Panc1 (cell line): ENCODE measurements at regions not wholly inside any gene's neighbourhood (a gene's known extent, or its start where the extent isn't known, plus 50 kb on each side); places are given as distances from the start of the nearest gene placed in this dataset.

Experiments
- ATAC-seq: fragments of 200-7000 bp; cut with Tn5 transposase; 2 replicates; pipeline ENCODE4 v1.9.1; 2020; ENCODE audit warnings: mild to moderate bottlenecking, moderate library complexity
- BruUV-seq: library from RNA; stranded (reverse); fragments of 400-500 nt; replicated peaks from 2 replicates; lab custom pipeline; 2021; lab: Mats Ljungman, UMichigan
- CTCF ChIA-PET: fragments of 300-600 bp; sonication (Branson Sonifier 250); formaldehyde crosslinking; loops from one replicate; lab custom pipeline; 2022; ENCODE audit warnings: antibody characterized with exemption; lab: Charles Lee
- POLR2A ChIA-PET: fragments of 300-600 bp; sonication (Branson Sonifier 250); formaldehyde crosslinking; loops from one replicate; lab custom pipeline; 2022; ENCODE audit warnings: antibody characterized with exemption; lab: Charles Lee
- DNase-seq: peaks from one replicate; pipeline ENCODE4 v3.0.0-alpha.2; 2010; ENCODE audit warnings: low read depth, low spot score
- H3K27ac ChIP-seq: 2 replicates; pipeline ENCODE4 v1.5.1; 2011; ENCODE audit warnings: mild to moderate bottlenecking, low read length, inconsistent platforms
- H3K27me3 ChIP-seq: fragments of 200-500 bp; sonication (Bioruptor generic); 2 replicates; pipeline ENCODE4 v1.6.0; 2014; ENCODE audit warnings: low read length, inconsistent platforms; ENCODE audit not compliant: control insufficient read depth, insufficient read depth
- H3K36me3 ChIP-seq: fragments of 200-500 bp; sonication (Bioruptor generic); 2 replicates; pipeline ENCODE4 v1.5.1; 2014; ENCODE audit warnings: inconsistent platforms, mild to moderate bottlenecking, low read length, moderate library complexity; ENCODE audit not compliant: control insufficient read depth, insufficient read depth
- H3K4me1 ChIP-seq: 2 replicates; pipeline ENCODE4 v1.5.1; 2011; ENCODE audit warnings: inconsistent platforms, mild to moderate bottlenecking, low read length, moderate library complexity; ENCODE audit not compliant: control insufficient read depth, insufficient read depth
- H3K4me3 ChIP-seq, 2 experiments: 2 replicates each; pipeline ENCODE4 v1.5.1; 2011 to 2012; ENCODE audit warnings: low read depth in 2 of 2, low read length in 2 of 2, mild to moderate bottlenecking in 2 of 2, inconsistent platforms in 1 of 2, moderate library complexity in 1 of 2
- H3K9me3 ChIP-seq: fragments of 200-500 bp; sonication (Bioruptor generic); 2 replicates; pipeline ENCODE4 v1.5.1; 2014; ENCODE audit warnings: low read depth, mild to moderate bottlenecking, inconsistent platforms, low read length, moderate library complexity; ENCODE audit not compliant: control insufficient read depth, insufficient read depth
- CTCF ChIP-seq: fragments of 450-650 bp; IDR thresholded peaks from 2 replicates; pipeline ENCODE4 v1.5.1; 2017; ENCODE audit warnings: mild to moderate bottlenecking
- POLR2AphosphoS5 ChIP-seq: IDR thresholded peaks from 2 replicates; pipeline ENCODE4 v1.6.1; 2012; ENCODE audit warnings: mild to moderate bottlenecking, low read depth, low read length, moderate library complexity
- SIN3A ChIP-seq: IDR thresholded peaks from 2 replicates; pipeline ENCODE4 v1.6.1; 2012; ENCODE audit warnings: low read depth, mild to moderate bottlenecking, low read length, moderate library complexity, borderline replicate concordance; ENCODE audit not compliant: insufficient read depth
- TCF7L2 ChIP-seq: IDR thresholded peaks from 2 replicates; pipeline ENCODE4 v1.6.1; 2011; ENCODE audit warnings: mild to moderate bottlenecking, low read depth, low read length, inconsistent platforms
- in situ Hi-C: cut with HindIII; loops from 2 replicates; pipeline ENCODE4 v1.10.0; 2016; ENCODE audit warnings: low sequenced_read_pairs, low pct_unique_long_range_greater_than_20kb
- intact Hi-C: fragments of 100-400 bp; cut with micrococcal nuclease; formaldehyde crosslinking; loops from one replicate; pipeline ENCODE4 v1.10.0; 2022; ENCODE audit not compliant: unreplicated experiment
- TF ChIP-seq, protein P1 (sequence below), 2 experiments: IDR thresholded peaks; 2 replicates each; pipeline ENCODE4 v1.6.1; 2011 to 2012; ENCODE audit warnings: low read depth in 2 of 2, control low read depth in 1 of 2, low read length in 1 of 2, mild to moderate bottlenecking in 1 of 2, moderate library complexity in 1 of 2; ENCODE audit not compliant: insufficient read depth in 1 of 2

- H3K9me3 ChIP-seq, result no peaks in the 10 kb centered on the region
- TF ChIP-seq TCF7L2 (no peak), POLR2AphosphoS5 (no peak), SIN3A (no peak)
- POLR2A ChIA-PET, result no interaction called here
- ATAC-seq, result no peak
- H3K4me3 ChIP-seq, result no peak overlapping the region
- H3K36me3 ChIP-seq, result no peaks in the 10 kb centered on the region
- H3K4me1 ChIP-seq, result no peaks in the 10 kb centered on the region
- no TSS peak for BruUV-seq
- intact Hi-C loops (no loop called here), in situ Hi-C loops (no loop called here)
- CTCF ChIA-PET, result no interaction called here
- no peak overlapping the region for H3K27ac ChIP-seq
- no peaks in the 10 kb centered on the region for H3K27me3 ChIP-seq
- DNase-seq, result no peak
Observed at GRCh38 chr18:53747663-53748160, 476.8 kb downstream of the MBD2 start.

DNA sequence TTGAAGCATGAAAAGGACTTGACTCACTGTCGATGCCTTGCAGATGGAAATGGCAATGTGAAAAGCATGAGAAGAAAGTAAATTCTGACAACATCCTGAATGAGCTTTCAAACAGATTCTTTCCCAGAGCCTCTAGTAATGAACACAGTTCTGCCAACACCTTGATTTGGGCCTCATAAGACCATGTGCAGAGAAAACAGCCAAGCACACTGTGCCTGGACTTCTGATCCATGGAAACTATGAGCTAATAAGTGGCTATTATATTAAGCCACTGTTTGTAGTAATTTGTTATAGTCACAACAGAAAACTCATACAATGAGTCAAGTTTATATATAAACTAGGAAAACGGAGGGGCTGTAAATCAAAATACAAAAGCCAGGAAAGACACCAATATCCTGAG, 477.3 kb downstream of the MBD2 start:
- no peak overlapping the region for H3K4me3 ChIP-seq
- ChIA-PET CTCF (no interaction called here), POLR2A (no interaction called here)
- H3K27me3 ChIP-seq, result no peaks in the 10 kb centered on the region
- no TSS peak for BruUV-seq
- in situ Hi-C loops (no loop called here), intact Hi-C loops (no loop called here)
- H3K36me3 ChIP-seq, result no peaks in the 10 kb centered on the region
- no peaks in the 10 kb centered on the region for H3K4me1 ChIP-seq
- H3K27ac ChIP-seq, result no peak overlapping the region
- no peak for DNase-seq
- ATAC-seq, result no peak
- TF ChIP-seq CTCF (no peak), TCF7L2 (no peak), POLR2AphosphoS5 (no peak), SIN3A (no peak)
- TF ChIP-seq, protein P1, sequence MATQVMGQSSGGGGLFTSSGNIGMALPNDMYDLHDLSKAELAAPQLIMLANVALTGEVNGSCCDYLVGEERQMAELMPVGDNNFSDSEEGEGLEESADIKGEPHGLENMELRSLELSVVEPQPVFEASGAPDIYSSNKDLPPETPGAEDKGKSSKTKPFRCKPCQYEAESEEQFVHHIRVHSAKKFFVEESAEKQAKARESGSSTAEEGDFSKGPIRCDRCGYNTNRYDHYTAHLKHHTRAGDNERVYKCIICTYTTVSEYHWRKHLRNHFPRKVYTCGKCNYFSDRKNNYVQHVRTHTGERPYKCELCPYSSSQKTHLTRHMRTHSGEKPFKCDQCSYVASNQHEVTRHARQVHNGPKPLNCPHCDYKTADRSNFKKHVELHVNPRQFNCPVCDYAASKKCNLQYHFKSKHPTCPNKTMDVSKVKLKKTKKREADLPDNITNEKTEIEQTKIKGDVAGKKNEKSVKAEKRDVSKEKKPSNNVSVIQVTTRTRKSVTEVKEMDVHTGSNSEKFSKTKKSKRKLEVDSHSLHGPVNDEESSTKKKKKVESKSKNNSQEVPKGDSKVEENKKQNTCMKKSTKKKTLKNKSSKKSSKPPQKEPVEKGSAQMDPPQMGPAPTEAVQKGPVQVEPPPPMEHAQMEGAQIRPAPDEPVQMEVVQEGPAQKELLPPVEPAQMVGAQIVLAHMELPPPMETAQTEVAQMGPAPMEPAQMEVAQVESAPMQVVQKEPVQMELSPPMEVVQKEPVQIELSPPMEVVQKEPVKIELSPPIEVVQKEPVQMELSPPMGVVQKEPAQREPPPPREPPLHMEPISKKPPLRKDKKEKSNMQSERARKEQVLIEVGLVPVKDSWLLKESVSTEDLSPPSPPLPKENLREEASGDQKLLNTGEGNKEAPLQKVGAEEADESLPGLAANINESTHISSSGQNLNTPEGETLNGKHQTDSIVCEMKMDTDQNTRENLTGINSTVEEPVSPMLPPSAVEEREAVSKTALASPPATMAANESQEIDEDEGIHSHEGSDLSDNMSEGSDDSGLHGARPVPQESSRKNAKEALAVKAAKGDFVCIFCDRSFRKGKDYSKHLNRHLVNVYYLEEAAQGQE (IDR thresholded peaks at IDR 0.05; ENCODE audit: insufficient read depth in 1 of 2, low read depth in 2 of 2, low read length in 1 of 2), result no peak
- no peaks in the 10 kb centered on the region for H3K9me3 ChIP-seq

DNA sequence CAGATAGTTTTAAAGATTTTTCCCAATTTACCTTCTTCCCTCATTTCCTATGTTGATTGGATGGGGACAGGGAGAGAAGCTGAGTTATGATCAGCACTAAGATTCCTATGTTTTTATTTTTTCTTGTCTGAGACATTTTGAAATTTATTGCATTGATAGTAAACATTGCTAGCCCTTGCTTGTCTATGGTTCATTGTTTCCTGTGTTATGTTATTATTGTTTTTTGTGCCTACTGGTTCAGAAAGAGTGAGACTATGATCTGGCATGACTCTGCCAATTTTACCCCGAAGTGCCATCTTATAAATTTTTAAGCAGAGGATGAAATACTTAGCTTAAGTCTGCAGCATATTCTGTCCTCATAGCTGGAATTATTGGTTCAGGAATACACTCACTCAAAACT, 478.5 kb downstream of the MBD2 start:
- no TSS peak for BruUV-seq
- ChIA-PET CTCF (no interaction called here), POLR2A (interaction anchor here (0.6 kb wide), 1 partner anchor 259 kb away, joined by 3 read pairs; no protein-coding TSS in a partner anchor)
- no peak for DNase-seq
- intact Hi-C loops (no loop called here), in situ Hi-C loops (no loop called here)
- no peaks in the 10 kb centered on the region for H3K36me3 ChIP-seq
- no peak overlapping the region for H3K4me3 ChIP-seq
- TF ChIP-seq SIN3A, result no peak
- TF ChIP-seq POLR2AphosphoS5, result no peak
- TF ChIP-seq, protein P1 (IDR thresholded peaks at IDR 0.05; ENCODE audit: insufficient read depth in 1 of 2, low read depth in 2 of 2, low read length in 1 of 2), result no peak
- TF ChIP-seq TCF7L2, result no peak
- no peak for TF ChIP-seq CTCF
- H3K9me3 ChIP-seq, result no peaks in the 10 kb centered on the region
- no peaks in the 10 kb centered on the region for H3K27me3 ChIP-seq
- ATAC-seq, result no peak
- no peaks in the 10 kb centered on the region for H3K4me1 ChIP-seq
- H3K27ac ChIP-seq, result no peak overlapping the region
